HEK293 (cell line): ENCODE measurements at regions not wholly inside any gene's neighbourhood (a gene's known extent, or its start where the extent isn't known, plus 50 kb on each side); places are given as distances from the start of the nearest gene placed in this dataset.

Experiments used
- BCL11A ChIP-seq: fragments of 450-650 bp; formaldehyde crosslinking; IDR thresholded peaks from 2 replicates; pipeline ENCODE4 v1.5.1; 2016; ENCODE audit warnings: low read depth, missing biosample characterization, missing genetic modification characterization
- TCF7L2 ChIP-seq: IDR thresholded peaks from 2 replicates; pipeline ENCODE4 v1.6.1; 2011; ENCODE audit warnings: low read depth, mild to moderate bottlenecking, inconsistent platforms, low read length, moderate library complexity, borderline replicate concordance
- YY1 ChIP-seq: fragments of 450-650 bp; formaldehyde crosslinking; IDR thresholded peaks from 2 replicates; pipeline ENCODE4 v1.5.1; 2018; ENCODE audit warnings: missing biosample characterization, missing genetic modification characterization
- ZBTB7A ChIP-seq: fragments of 450-650 bp; formaldehyde crosslinking; IDR thresholded peaks from 2 replicates; pipeline ENCODE4 v1.5.1; 2016; ENCODE audit warnings: low read depth, missing biosample characterization, missing genetic modification characterization
- ZEB2 ChIP-seq: fragments of 450-650 bp; formaldehyde crosslinking; IDR thresholded peaks from 2 replicates; pipeline ENCODE4 v1.5.1; 2016; ENCODE audit warnings: missing biosample characterization, missing genetic modification characterization
- ZNF114 ChIP-seq: fragments of 450-650 bp; formaldehyde crosslinking; IDR thresholded peaks from 2 replicates; pipeline ENCODE4 v1.5.0; 2017; ENCODE audit warnings: missing biosample characterization, missing genetic modification characterization
- ZNF274 ChIP-seq, 2 experiments: fragments of 200-500 bp in 1 of 2; fragments of 450-650 bp in 1 of 2; sonication (Bioruptor generic) in 1 of 2; formaldehyde crosslinking in 1 of 2; IDR thresholded peaks; 2 replicates each; pipeline versions ENCODE4 v1.5.1 to v1.6.1; 2014 to 2016; ENCODE audit warnings: borderline replicate concordance in 1 of 2, inconsistent platforms in 1 of 2, low read length in 1 of 2, missing biosample characterization in 1 of 2, missing genetic modification characterization in 1 of 2
- ZNF707 ChIP-seq: fragments of 450-650 bp; formaldehyde crosslinking; IDR thresholded peaks from 2 replicates; pipeline ENCODE4 v1.5.1; 2016; ENCODE audit warnings: missing biosample characterization, missing genetic modification characterization
- ZNF776 ChIP-seq: fragments of 450-650 bp; formaldehyde crosslinking; IDR thresholded peaks from 2 replicates; pipeline ENCODE4 v1.5.0; 2017; ENCODE audit warnings: missing biosample characterization, missing genetic modification characterization, borderline replicate concordance
- ZNF791 ChIP-seq: fragments of 450-650 bp; formaldehyde crosslinking; IDR thresholded peaks from 2 replicates; pipeline ENCODE4 v1.5.1; 2016; ENCODE audit warnings: missing biosample characterization, missing genetic modification characterization
- TF ChIP-seq, protein P1 (sequence below): fragments of 450-650 bp; formaldehyde crosslinking; IDR thresholded peaks from 2 replicates; pipeline ENCODE4 v1.5.1; 2016; ENCODE audit warnings: missing biosample characterization, missing genetic modification characterization
- TF ChIP-seq, protein P2 (sequence below): fragments of 450-650 bp; IDR thresholded peaks from 2 replicates; pipeline ENCODE4 v1.5.1; 2018; ENCODE audit warnings: missing biosample characterization, missing genetic modification characterization
- TF ChIP-seq, protein P3 (sequence below): fragments of 450-650 bp; formaldehyde crosslinking; IDR thresholded peaks from 2 replicates; pipeline ENCODE4 v1.5.1; 2016; ENCODE audit warnings: missing biosample characterization, missing genetic modification characterization
- TF ChIP-seq, protein P4 (sequence below): fragments of 450-650 bp; formaldehyde crosslinking; IDR thresholded peaks from 2 replicates; pipeline ENCODE4 v1.5.1; 2016; ENCODE audit warnings: missing biosample characterization, missing genetic modification characterization, low read depth

DNA sequence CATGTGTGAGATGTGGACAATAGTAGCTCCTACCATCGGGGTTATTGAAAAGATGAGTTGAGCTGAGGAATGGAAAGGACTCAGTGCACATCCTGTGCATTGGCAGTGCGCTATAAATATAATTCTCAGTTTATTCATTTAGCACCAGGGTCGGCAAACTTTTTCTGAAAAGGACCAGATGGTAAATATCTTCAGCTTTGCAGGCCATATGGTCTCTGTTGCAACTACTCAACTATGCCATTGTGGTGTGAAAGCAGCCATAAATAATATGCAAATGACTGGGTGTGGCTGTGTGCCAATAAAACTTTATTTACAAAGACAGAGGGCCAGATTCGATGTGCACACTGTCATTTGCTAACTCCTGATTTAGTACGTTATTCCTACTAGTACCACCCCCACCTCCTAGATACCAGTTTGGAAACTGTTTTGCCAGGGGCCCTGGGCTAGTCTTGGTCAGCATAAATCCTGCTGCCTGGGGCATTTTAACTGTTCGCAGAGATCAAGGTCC is 422.9 kb upstream of the MKI67 start:
- no peak for TF ChIP-seq ZNF274 (IDR thresholded peaks at IDR 0.05; ENCODE audit: low read length)
- TF ChIP-seq ZNF274 (tag by site-specific recombination; IDR thresholded peaks at IDR 0.05; ENCODE audit: borderline replicate concordance): no peak
- TF ChIP-seq, protein P1, sequence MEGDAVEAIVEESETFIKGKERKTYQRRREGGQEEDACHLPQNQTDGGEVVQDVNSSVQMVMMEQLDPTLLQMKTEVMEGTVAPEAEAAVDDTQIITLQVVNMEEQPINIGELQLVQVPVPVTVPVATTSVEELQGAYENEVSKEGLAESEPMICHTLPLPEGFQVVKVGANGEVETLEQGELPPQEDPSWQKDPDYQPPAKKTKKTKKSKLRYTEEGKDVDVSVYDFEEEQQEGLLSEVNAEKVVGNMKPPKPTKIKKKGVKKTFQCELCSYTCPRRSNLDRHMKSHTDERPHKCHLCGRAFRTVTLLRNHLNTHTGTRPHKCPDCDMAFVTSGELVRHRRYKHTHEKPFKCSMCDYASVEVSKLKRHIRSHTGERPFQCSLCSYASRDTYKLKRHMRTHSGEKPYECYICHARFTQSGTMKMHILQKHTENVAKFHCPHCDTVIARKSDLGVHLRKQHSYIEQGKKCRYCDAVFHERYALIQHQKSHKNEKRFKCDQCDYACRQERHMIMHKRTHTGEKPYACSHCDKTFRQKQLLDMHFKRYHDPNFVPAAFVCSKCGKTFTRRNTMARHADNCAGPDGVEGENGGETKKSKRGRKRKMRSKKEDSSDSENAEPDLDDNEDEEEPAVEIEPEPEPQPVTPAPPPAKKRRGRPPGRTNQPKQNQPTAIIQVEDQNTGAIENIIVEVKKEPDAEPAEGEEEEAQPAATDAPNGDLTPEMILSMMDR (tag by site-specific recombination): no peak
- TF ChIP-seq, protein P2, sequence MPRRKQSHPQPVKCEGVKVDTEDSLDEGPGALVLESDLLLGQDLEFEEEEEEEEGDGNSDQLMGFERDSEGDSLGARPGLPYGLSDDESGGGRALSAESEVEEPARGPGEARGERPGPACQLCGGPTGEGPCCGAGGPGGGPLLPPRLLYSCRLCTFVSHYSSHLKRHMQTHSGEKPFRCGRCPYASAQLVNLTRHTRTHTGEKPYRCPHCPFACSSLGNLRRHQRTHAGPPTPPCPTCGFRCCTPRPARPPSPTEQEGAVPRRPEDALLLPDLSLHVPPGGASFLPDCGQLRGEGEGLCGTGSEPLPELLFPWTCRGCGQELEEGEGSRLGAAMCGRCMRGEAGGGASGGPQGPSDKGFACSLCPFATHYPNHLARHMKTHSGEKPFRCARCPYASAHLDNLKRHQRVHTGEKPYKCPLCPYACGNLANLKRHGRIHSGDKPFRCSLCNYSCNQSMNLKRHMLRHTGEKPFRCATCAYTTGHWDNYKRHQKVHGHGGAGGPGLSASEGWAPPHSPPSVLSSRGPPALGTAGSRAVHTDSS: no peak
- TF ChIP-seq TCF7L2: no peak
- no peak for TF ChIP-seq ZNF791 (tag by site-specific recombination)
- no peak for TF ChIP-seq ZNF114 (tag by site-specific recombination)
- TF ChIP-seq BCL11A: no peak
- TF ChIP-seq, protein P3, sequence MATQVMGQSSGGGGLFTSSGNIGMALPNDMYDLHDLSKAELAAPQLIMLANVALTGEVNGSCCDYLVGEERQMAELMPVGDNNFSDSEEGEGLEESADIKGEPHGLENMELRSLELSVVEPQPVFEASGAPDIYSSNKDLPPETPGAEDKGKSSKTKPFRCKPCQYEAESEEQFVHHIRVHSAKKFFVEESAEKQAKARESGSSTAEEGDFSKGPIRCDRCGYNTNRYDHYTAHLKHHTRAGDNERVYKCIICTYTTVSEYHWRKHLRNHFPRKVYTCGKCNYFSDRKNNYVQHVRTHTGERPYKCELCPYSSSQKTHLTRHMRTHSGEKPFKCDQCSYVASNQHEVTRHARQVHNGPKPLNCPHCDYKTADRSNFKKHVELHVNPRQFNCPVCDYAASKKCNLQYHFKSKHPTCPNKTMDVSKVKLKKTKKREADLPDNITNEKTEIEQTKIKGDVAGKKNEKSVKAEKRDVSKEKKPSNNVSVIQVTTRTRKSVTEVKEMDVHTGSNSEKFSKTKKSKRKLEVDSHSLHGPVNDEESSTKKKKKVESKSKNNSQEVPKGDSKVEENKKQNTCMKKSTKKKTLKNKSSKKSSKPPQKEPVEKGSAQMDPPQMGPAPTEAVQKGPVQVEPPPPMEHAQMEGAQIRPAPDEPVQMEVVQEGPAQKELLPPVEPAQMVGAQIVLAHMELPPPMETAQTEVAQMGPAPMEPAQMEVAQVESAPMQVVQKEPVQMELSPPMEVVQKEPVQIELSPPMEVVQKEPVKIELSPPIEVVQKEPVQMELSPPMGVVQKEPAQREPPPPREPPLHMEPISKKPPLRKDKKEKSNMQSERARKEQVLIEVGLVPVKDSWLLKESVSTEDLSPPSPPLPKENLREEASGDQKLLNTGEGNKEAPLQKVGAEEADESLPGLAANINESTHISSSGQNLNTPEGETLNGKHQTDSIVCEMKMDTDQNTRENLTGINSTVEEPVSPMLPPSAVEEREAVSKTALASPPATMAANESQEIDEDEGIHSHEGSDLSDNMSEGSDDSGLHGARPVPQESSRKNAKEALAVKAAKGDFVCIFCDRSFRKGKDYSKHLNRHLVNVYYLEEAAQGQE: no peak
- TF ChIP-seq ZNF707 (tag by site-specific recombination): no peak
- TF ChIP-seq ZNF776 (tag by site-specific recombination): no peak
- TF ChIP-seq YY1: no peak
- TF ChIP-seq, protein P4, sequence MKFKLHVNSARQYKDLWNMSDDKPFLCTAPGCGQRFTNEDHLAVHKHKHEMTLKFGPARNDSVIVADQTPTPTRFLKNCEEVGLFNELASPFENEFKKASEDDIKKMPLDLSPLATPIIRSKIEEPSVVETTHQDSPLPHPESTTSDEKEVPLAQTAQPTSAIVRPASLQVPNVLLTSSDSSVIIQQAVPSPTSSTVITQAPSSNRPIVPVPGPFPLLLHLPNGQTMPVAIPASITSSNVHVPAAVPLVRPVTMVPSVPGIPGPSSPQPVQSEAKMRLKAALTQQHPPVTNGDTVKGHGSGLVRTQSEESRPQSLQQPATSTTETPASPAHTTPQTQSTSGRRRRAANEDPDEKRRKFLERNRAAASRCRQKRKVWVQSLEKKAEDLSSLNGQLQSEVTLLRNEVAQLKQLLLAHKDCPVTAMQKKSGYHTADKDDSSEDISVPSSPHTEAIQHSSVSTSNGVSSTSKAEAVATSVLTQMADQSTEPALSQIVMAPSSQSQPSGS (tag by site-specific recombination): no peak
- TF ChIP-seq ZBTB7A: no peak
- TF ChIP-seq ZEB2 (tag by site-specific recombination): no peak
